ENCODE measurements at regions not wholly inside any gene's neighbourhood (a gene's known extent, or its start where the extent isn't known, plus 50 kb on each side); places are given as distances from the start of the nearest gene placed in this dataset.
"Not testable (repeated sequence)": the region's sequence is repeated elsewhere in the genome, so short reads cannot be mapped to it uniquely, and the experiment has no call there.

DNA sequence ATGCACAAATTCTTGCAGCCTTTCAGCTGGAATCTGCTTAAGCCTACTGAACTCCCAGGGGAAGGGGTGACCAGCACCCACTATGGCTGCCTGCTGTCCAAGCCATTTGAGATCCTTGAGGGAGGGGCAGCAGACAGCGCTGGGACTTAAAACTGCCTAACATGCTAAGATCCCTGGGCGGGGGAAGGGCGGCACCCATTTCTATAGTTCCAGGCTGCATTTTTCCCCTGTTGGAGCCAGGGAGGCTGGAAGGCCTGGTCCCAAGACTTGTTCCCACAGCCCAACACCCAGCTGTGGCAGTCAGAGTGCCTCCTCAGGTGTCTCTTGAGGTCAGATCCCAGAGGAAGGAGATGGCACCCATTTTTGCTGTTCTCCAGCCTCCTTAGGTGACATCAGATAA lies 1061.3 kb upstream of the COX7C start:
- FAIRE-seq (no peak), DNase-seq (ENCODE audit: extremely low read depth in 1 of 4, low spot score in 3 of 4) (no peak), ATAC-seq (no peak)
- Histone ChIP-seq H3K36me3 (ENCODE audit: control insufficient read depth, insufficient read depth, low read length) (no peaks in the 10 kb centered on the region), H3K27ac (ENCODE audit: extremely low read depth, low read depth, low read length) (no peak overlapping the region), H2AFZ (ENCODE audit: low read depth, low read length) (no peak overlapping the region), H3K4me3 (no peak overlapping the region), H3K9me3 (replicated peaks; ENCODE audit: control insufficient read depth, insufficient read depth, low read depth, low read length) (no peaks in the 10 kb centered on the region; the same call in 1 of the 2 replicates), H3K9me1 (ENCODE audit: control insufficient read depth, insufficient read depth, low read length) (no peaks in the 10 kb centered on the region), H3K4me2 (ENCODE audit: insufficient read depth, low read length) (no peak overlapping the region), H3K4me1 (replicated peaks in 1 of 2; ENCODE audit: control insufficient read depth in 2 of 2, insufficient read depth in 2 of 2, low read length in 2 of 2) (no peaks in the 10 kb centered on the region), H3K9ac (ENCODE audit: insufficient read depth in 1 of 2, low read depth in 2 of 2, low read length in 2 of 2) (no peak overlapping the region), H3K79me2 (ENCODE audit: control insufficient read depth, insufficient read depth, low read length) (no peaks in the 10 kb centered on the region), H4K20me1 (replicated peaks; ENCODE audit: control insufficient read depth, insufficient read depth, low read length) (no peaks in the 10 kb centered on the region), H3K27me3 (ENCODE audit: control insufficient read depth in 2 of 2, insufficient read depth in 2 of 2, low read length in 2 of 2) (no peaks in the 10 kb centered on the region)
- in situ Hi-C loops (cut with MboI) (no loop called here), intact Hi-C loops (cut with micrococcal nuclease) (no loop called here)
- ChIA-PET CTCF (ENCODE audit: low intra/inter-chr PET ratio) (no interaction called here), POLR2A (no interaction called here)
- 40% methylated on average over 3 of the region's 3 CpGs for WGBS (ENCODE audit: insufficient coverage, low coverage, missing lambda C conversion rate)
- BruUV-seq (replicated peaks), result no TSS peak
- TF ChIP-seq NFXL1 (CRISPR knock-in tag; IDR thresholded peaks at IDR 0.05) (no peak), RAD21 (CRISPR knock-in tag; conservative IDR thresholded peaks at IDR 0.05 in 1 of 2, IDR thresholded peaks at IDR 0.05 in 1 of 2) (no peak), MCM7 (IDR thresholded peaks at IDR 0.05) (no peak)
- TF ChIP-seq, protein P1, sequence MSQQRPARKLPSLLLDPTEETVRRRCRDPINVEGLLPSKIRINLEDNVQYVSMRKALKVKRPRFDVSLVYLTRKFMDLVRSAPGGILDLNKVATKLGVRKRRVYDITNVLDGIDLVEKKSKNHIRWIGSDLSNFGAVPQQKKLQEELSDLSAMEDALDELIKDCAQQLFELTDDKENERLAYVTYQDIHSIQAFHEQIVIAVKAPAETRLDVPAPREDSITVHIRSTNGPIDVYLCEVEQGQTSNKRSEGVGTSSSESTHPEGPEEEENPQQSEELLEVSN (IDR thresholded peaks at IDR 0.05; ENCODE audit: borderline replicate concordance in 1 of 2, extremely low read depth in 1 of 2, insufficient read depth in 1 of 2, insufficient read length in 1 of 2, low read depth in 1 of 2, low read length in 1 of 2, poor library complexity in 1 of 2, severe bottlenecking in 1 of 2), result no peak

DNA sequence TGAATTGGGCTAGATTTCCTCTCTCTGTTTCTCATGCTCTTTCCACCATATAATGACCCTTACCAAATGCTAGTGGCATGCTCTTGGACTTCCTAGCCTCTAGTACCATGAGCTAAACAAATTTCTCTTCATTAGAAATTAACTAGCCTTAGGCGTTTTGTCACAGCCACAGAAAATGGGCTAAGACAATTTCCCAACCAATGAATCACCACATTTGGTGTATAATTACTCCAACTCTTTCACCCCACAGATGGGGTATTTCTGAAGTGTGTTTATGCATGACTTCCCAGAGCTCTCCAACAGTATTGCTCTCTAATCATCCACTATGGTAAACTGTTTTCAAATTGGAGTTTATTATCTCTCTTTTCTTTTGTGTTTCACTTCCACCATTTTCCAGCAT lies 1041.1 kb upstream of the COX7C start:
- POLR2A ChIA-PET, result no interaction called here
- no peak overlapping the region for H3K27ac ChIP-seq (ENCODE audit: extremely low read depth, low read depth, low read length)
- H3K9me1 ChIP-seq (ENCODE audit: control insufficient read depth, insufficient read depth, low read length), result no peaks in the 10 kb centered on the region
- H3K79me2 ChIP-seq (ENCODE audit: control insufficient read depth, insufficient read depth, low read length), result no peaks in the 10 kb centered on the region
- H3K4me3 ChIP-seq, result no peak overlapping the region
- H3K9ac ChIP-seq (ENCODE audit: insufficient read depth in 1 of 2, low read depth in 2 of 2, low read length in 2 of 2), result no peak overlapping the region
- in situ Hi-C loops (cut with MboI) (no loop called here), intact Hi-C loops (cut with micrococcal nuclease) (no loop called here)
- CTCF ChIA-PET (ENCODE audit: low intra/inter-chr PET ratio), result no interaction called here
- FAIRE-seq, result no peak
- 27% methylated on average over 1 of the region's 1 CpG for WGBS (ENCODE audit: insufficient coverage, low coverage, missing lambda C conversion rate)
- DNase-seq (ENCODE audit: extremely low read depth in 1 of 4, low spot score in 3 of 4), result no peak
- no peaks in the 10 kb centered on the region for H4K20me1 ChIP-seq (replicated peaks; ENCODE audit: control insufficient read depth, insufficient read depth, low read length)
- no TSS peak for BruUV-seq (replicated peaks)
- no peak overlapping the region for H2AFZ ChIP-seq (ENCODE audit: low read depth, low read length)
- H3K4me2 ChIP-seq (ENCODE audit: insufficient read depth, low read length), result no peak overlapping the region
- H3K27me3 ChIP-seq (ENCODE audit: control insufficient read depth in 2 of 2, insufficient read depth in 2 of 2, low read length in 2 of 2), result no peaks in the 10 kb centered on the region
- no peak for ATAC-seq
- TF ChIP-seq COPS2 (conservative IDR thresholded peaks at IDR 0.05) (no peak), ZNF655 (CRISPR knock-in tag; IDR thresholded peaks at IDR 0.05) (no peak), SP2 (IDR thresholded peaks at IDR 0.05; ENCODE audit: extremely low read depth, low read depth, low read length, poor library complexity, severe bottlenecking) (no peak)
- no peaks in the 10 kb centered on the region for H3K4me1 ChIP-seq (replicated peaks in 1 of 2; ENCODE audit: control insufficient read depth in 2 of 2, insufficient read depth in 2 of 2, low read length in 2 of 2)
- H3K9me3 ChIP-seq (replicated peaks; ENCODE audit: control insufficient read depth, insufficient read depth, low read depth, low read length), result no peaks in the 10 kb centered on the region
- no peaks in the 10 kb centered on the region for H3K36me3 ChIP-seq (ENCODE audit: control insufficient read depth, insufficient read depth, low read length)

DNA sequence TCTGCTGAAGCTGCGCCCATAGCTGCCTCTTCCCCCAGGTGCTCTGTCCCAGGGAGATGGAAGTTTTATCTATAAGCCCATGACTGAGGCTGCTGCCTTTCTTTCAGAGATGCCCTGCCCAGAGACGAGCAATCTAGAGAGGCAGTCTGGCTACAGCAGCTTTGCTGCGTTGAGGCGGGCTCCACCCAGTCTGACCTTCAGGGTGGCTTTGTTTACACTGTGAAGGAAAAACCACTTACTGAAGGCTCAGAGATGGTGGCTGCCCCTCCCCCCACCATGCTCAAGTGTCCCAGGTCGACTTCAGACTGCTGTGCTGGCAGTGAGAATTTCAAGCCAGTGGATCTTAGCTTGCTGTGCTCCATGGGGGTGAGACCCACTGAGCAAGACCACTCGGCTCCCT lies 1029.9 kb upstream of the COX7C start:
- H3K9ac ChIP-seq (ENCODE audit: insufficient read depth in 1 of 2, low read depth in 2 of 2, low read length in 2 of 2); CTCF ChIA-PET (ENCODE audit: low intra/inter-chr PET ratio); FAIRE-seq; H3K4me3 ChIP-seq; H3K27me3 ChIP-seq (ENCODE audit: control insufficient read depth in 2 of 2, insufficient read depth in 2 of 2, low read length in 2 of 2); H3K36me3 ChIP-seq (ENCODE audit: control insufficient read depth, insufficient read depth, low read length); in situ Hi-C loops (cut with MboI); H3K9me1 ChIP-seq (ENCODE audit: control insufficient read depth, insufficient read depth, low read length); H3K79me2 ChIP-seq (ENCODE audit: control insufficient read depth, insufficient read depth, low read length); H3K9me3 ChIP-seq (replicated peaks; ENCODE audit: control insufficient read depth, insufficient read depth, low read depth, low read length); DNase-seq (ENCODE audit: extremely low read depth in 1 of 4, low spot score in 3 of 4); intact Hi-C loops (cut with micrococcal nuclease); H3K4me2 ChIP-seq (ENCODE audit: insufficient read depth, low read length); H3K4me1 ChIP-seq (replicated peaks in 1 of 2; ENCODE audit: control insufficient read depth in 2 of 2, insufficient read depth in 2 of 2, low read length in 2 of 2); ATAC-seq; BruUV-seq (replicated peaks); POLR2A ChIA-PET; H3K27ac ChIP-seq (ENCODE audit: extremely low read depth, low read depth, low read length); H4K20me1 ChIP-seq (replicated peaks; ENCODE audit: control insufficient read depth, insufficient read depth, low read length); H2AFZ ChIP-seq (ENCODE audit: low read depth, low read length): not testable (repeated sequence)
- WGBS (ENCODE audit: insufficient coverage, low coverage, missing lambda C conversion rate), result 32% methylated on average over 6 of the region's 6 CpGs
